ENCODE measurements at regions not wholly inside any gene's neighbourhood (a gene's known extent, or its start where the extent isn't known, plus 50 kb on each side); places are given as distances from the start of the nearest gene placed in this dataset.

GRCh38 chr10:85224366-85224940, 896.1 kb downstream of the CCSER2 start:
- no peak for DNase-seq (ENCODE audit: low read depth)
- H3K4me3 ChIP-seq (ENCODE audit: low read depth, low read length): no peak overlapping the region
- TF ChIP-seq CTCF (IDR thresholded peaks at IDR 0.05; ENCODE audit: low read depth, low read length, missing control alignments): no peak
- in situ Hi-C loops (cut with HindIII; ENCODE audit: low sequenced_read_pairs): no loop called here

- no peak overlapping the region for H3K4me3 ChIP-seq (ENCODE audit: low read depth, low read length)
- no peak for TF ChIP-seq CTCF (IDR thresholded peaks at IDR 0.05; ENCODE audit: low read depth, low read length, missing control alignments)
- no peak for DNase-seq (ENCODE audit: low read depth)
- in situ Hi-C loops (cut with HindIII; ENCODE audit: low sequenced_read_pairs): no loop called here
These were observed 896.9 kb downstream of the CCSER2 start for GRCh38 chr10:85225311-85225710.

GRCh38 chr10:85226596-85226995, 898.2 kb downstream of the CCSER2 start:
- DNase-seq (ENCODE audit: low read depth): no peak
- in situ Hi-C loops (cut with HindIII; ENCODE audit: low sequenced_read_pairs): no loop called here
- H3K4me3 ChIP-seq (ENCODE audit: low read depth, low read length): no peak overlapping the region
- TF ChIP-seq CTCF (IDR thresholded peaks at IDR 0.05; ENCODE audit: low read depth, low read length, missing control alignments): no peak

- in situ Hi-C loops (cut with HindIII; ENCODE audit: low sequenced_read_pairs): no loop called here
- TF ChIP-seq CTCF (IDR thresholded peaks at IDR 0.05; ENCODE audit: low read depth, low read length, missing control alignments): no peak
- no peak for DNase-seq (ENCODE audit: low read depth)
- no peak overlapping the region for H3K4me3 ChIP-seq (ENCODE audit: low read depth, low read length)
These were observed 900.3 kb downstream of the CCSER2 start for GRCh38 chr10:85228726-85229125.

- in situ Hi-C loops (cut with HindIII; ENCODE audit: low sequenced_read_pairs): no loop called here
- H3K4me3 ChIP-seq (ENCODE audit: low read depth, low read length): no peak overlapping the region
- no peak for TF ChIP-seq CTCF (IDR thresholded peaks at IDR 0.05; ENCODE audit: low read depth, low read length, missing control alignments)
- DNase-seq (ENCODE audit: low read depth): no peak
These were observed 903.3 kb downstream of the CCSER2 start for GRCh38 chr10:85231534-85232270.

- no peak for DNase-seq (ENCODE audit: low read depth)
- TF ChIP-seq CTCF (IDR thresholded peaks at IDR 0.05; ENCODE audit: low read depth, low read length, missing control alignments): no peak
- in situ Hi-C loops (cut with HindIII; ENCODE audit: low sequenced_read_pairs): no loop called here
- H3K4me3 ChIP-seq (ENCODE audit: low read depth, low read length): no peak overlapping the region
These were observed 906.9 kb downstream of the CCSER2 start for GRCh38 chr10:85235258-85235657.

All from astrocyte of the cerebellum (primary cell).